ENCODE measurements at regions not wholly inside any gene's neighbourhood (a gene's known extent, or its start where the extent isn't known, plus 50 kb on each side); places are given as distances from the start of the nearest gene placed in this dataset.

GRCh38 chr6:77298283-77298682 is 165.0 kb downstream of the HTR1B start:
- 16% methylated on average over 1 of the region's 1 CpG for WGBS
- Histone ChIP-seq H3K9me3 (ENCODE audit: control insufficient read depth in 4 of 4, low read length in 3 of 4) (no peaks in the 10 kb centered on the region), H3K27me3 (ENCODE audit: control insufficient read depth in 4 of 4, insufficient read depth in 4 of 4, low read length in 3 of 4) (no peaks in the 10 kb centered on the region), H3K27ac (ENCODE audit: low read depth in 1 of 2, low read length in 2 of 2) (no peak overlapping the region), H3K4me3 (ENCODE audit: low read depth in 1 of 3, low read length in 3 of 3) (no peak overlapping the region), H3K4me1 (ENCODE audit: control insufficient read depth in 4 of 4, insufficient read depth in 4 of 4, low read length in 3 of 4) (no peaks in the 10 kb centered on the region), H3K36me3 (ENCODE audit: control insufficient read depth in 4 of 4, insufficient read depth in 3 of 4, low read depth in 1 of 4, low read length in 3 of 4) (no peaks in the 10 kb centered on the region), H3K9ac (ENCODE audit: low read depth in 1 of 2, low read length in 2 of 2) (no peak overlapping the region)
- no peak for DNase-seq (ENCODE audit: low spot score)
- TF ChIP-seq SP1 (IDR thresholded peaks at IDR 0.05) (no peak), REST (IDR thresholded peaks at IDR 0.05) (no peak), RAD21 (IDR thresholded peaks at IDR 0.05) (no peak), TAF1 (conservative IDR thresholded peaks at IDR 0.05) (no peak), ATF3 (IDR thresholded peaks at IDR 0.05) (no peak), CTCF (IDR thresholded peaks at IDR 0.05; ENCODE audit: low read depth, low read length, missing input control) (no peak), HNF4G (IDR thresholded peaks at IDR 0.05) (no peak), HNF4A (conservative IDR thresholded peaks at IDR 0.05) (no peak), FOXA1 (IDR thresholded peaks at IDR 0.05) (no peak), EGR1 (IDR thresholded peaks at IDR 0.05; ENCODE audit: low read depth in 2 of 2) (no peak), RXRA (IDR thresholded peaks at IDR 0.05) (no peak), GABPA (IDR thresholded peaks at IDR 0.05 in 1 of 2, conservative IDR thresholded peaks at IDR 0.05 in 1 of 2) (no peak), FOXA2 (IDR thresholded peaks at IDR 0.05) (no peak), JUND (IDR thresholded peaks at IDR 0.05) (no peak), MAX (IDR thresholded peaks at IDR 0.05) (no peak), YY1 (IDR thresholded peaks at IDR 0.05) (no peak), NR2F2 (IDR thresholded peaks at IDR 0.05) (no peak)
- TF ChIP-seq, protein P1, sequence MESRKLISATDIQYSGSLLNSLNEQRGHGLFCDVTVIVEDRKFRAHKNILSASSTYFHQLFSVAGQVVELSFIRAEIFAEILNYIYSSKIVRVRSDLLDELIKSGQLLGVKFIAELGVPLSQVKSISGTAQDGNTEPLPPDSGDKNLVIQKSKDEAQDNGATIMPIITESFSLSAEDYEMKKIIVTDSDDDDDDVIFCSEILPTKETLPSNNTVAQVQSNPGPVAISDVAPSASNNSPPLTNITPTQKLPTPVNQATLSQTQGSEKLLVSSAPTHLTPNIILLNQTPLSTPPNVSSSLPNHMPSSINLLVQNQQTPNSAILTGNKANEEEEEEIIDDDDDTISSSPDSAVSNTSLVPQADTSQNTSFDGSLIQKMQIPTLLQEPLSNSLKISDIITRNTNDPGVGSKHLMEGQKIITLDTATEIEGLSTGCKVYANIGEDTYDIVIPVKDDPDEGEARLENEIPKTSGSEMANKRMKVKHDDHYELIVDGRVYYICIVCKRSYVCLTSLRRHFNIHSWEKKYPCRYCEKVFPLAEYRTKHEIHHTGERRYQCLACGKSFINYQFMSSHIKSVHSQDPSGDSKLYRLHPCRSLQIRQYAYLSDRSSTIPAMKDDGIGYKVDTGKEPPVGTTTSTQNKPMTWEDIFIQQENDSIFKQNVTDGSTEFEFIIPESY (IDR thresholded peaks at IDR 0.05): no peak

Data from liver (tissue), 8 donors.